T-helper 9 cell (primary cell): ENCODE measurements at regions not wholly inside any gene's neighbourhood (a gene's known extent, or its start where the extent isn't known, plus 50 kb on each side); places are given as distances from the start of the nearest gene placed in this dataset.

Source experiments
- DNase-seq: peaks from one replicate; pipeline ENCODE4 v3.0.0-alpha.2; 2020

DNA sequence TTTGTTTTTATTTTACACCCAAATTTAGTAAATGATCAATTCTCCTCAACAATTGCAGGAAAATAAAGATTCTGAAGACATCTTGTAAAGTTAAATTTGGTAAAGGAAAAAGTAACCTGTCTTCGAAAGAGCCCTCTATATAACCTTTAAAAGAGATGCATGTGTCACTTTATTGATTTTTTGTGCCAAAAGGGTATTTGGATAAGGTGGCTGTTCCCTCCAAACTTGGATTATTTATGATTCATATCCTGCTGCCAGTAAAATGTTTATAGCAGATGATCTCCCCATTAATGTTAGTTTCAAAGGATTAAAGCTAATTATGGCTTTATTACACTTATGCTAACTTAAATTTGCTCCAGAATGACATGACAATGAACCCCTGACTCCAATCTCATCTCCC is 98.8 kb downstream of the DUSP6 start:
- DNase-seq = no peak

- DNase-seq = no peak
Observed at GRCh38 chr12:89252284-89252683, 100.0 kb downstream of the DUSP6 start.

GRCh38 chr12:89251342-89252271 is 100.7 kb downstream of the DUSP6 start:
- DNase-seq = no peak

GRCh38 chr12:89250636-89251035 is 101.7 kb downstream of the DUSP6 start:
- DNase-seq = no peak

DNA sequence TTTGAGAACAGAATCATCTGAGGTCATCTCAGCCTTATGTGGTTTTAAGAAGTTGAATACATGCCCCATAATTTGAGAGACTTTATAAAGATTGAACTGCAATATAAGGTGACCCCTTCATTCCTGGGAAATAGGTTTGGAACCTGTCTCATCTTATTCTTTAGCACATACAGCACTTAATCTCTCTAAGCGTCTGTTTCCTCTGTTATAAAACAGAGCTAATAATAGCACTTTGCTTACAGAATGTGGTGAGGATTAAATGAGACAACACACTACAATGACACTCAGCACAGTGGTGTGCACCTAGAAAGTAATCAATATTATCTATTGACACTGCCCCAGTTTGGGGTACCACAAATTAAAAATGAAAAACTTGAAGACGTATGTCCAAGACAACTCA is 102.1 kb downstream of the DUSP6 start:
- DNase-seq = no peak

DNA sequence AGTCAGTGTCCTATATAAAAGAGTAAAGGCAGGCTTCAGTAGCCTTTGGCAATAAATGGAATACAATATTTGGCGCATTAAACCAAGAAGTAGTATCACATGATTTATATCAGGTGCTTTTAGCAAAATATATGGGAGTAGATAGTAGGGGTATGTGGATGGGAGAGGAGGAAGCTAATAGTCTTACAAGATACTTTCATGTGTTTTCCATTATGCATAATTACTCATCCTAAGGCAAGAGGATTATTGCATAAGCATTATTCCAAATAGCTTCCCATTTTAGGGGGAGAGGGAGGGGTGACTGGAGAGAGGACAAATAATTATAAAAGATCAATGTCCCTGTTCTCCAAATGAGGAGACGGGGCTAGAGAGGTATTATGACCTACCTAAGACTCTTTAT is 104.3 kb downstream of the DUSP6 start:
- no peak for DNase-seq

- DNase-seq = no peak
Observed at GRCh38 chr12:89247541-89247942, 104.8 kb downstream of the DUSP6 start.

DNA sequence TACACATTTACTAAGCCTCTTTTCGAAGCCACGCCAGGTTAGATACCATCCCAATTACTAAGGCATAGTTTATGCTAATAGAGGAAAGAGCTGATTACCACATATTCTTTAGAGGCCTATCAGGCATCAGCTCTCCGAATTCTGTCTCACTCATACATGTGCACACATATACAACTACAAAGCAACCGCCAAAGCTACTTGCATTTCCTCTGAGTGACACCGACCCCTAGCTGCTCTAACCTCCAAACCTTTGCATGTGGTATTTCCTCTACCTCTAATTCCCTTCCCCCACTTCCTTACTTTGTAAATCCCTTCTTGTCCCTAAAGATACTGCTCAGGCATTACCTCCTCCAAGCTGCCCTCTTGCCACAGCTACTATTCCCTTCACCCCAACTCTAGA is 107.2 kb downstream of the DUSP6 start:
- DNase-seq = peak; percentile 6

GRCh38 chr12:89244536-89244935 is 107.8 kb downstream of the DUSP6 start:
- no peak for DNase-seq

GRCh38 chr12:89243771-89244170 is 108.5 kb downstream of the DUSP6 start:
- no peak for DNase-seq

GRCh38 chr12:89239534-89239933 is 112.8 kb downstream of the DUSP6 start:
- no peak for DNase-seq

DNA sequence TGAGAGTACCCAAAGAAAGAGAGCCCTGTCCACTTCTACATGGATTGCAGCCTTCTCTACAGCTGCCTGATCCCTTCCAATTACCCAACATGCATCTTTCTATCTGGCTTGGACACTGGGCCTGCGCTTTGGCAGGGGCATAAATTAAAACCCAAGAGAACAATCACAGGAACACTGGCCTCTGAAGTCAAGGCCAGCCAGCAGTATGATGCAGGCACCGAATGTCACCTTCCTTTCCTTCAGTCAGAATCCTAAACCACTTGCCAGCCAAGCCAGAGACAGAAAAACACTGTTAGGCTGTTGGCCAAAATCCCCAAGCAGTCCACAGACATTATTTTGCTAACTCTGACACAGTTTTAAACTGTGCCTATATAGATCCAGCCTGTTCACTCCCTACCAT is 113.7 kb downstream of the DUSP6 start:
- no peak for DNase-seq

DNA sequence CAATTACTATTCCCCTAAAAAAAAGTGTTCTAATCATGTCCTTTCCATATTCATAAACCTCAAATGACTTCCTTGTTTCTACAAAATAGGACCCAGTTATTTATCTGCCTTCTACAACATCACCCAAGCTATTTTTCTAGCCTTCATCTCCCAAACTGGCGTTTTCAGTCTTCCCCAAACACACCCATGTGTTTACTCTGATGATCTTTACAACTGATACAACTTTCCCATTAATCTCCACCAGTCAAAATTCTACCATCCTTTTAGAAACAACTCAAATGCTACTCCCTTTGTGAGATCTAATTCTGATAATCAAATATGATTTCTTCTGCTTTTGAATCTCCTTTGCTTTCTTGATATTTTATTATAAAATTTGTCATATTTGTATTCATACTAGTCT is 114.5 kb downstream of the DUSP6 start:
- DNase-seq = no peak

- no peak for DNase-seq
Observed at GRCh38 chr12:89236748-89237383, 115.4 kb downstream of the DUSP6 start.

GRCh38 chr12:89236237-89236636 is 116.1 kb downstream of the DUSP6 start:
- no peak for DNase-seq

DNA sequence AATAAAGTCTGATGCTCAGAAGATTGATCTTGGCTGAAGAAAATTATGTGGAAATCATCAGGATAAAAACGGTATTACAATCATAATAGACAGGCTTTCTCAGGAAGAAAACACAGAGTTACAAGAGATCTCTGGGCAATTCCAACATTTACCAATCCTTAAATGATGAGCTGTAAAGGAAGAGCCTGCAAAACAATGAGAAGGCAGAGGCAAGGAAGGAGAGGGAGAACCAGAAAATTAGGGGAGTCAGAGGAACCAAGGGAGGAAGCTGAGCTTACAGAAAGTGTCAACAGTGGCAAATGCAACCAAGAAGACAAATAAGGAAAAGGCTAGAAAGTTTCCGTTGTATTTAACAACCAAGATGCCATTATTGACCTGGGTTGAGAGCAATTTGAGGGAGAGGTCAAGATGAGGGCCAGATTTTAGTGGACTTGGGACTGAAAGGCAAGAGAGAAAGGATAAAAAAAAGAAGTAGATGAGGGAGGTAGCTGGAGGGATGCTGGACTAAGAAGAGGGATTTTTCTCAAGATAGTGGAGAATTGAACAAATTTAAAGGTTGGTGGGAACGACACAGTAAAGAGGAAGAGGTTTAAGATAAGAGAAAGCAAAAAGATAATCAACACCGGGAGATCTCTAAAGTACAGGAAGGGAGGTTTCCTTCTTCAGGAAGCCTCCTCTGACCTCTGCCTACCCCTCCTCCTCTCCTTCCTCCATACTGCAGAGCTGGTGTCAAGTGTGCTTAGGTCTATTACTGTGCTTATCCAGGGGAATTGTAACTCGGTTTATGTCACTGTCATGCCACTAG is 116.9 kb downstream of the DUSP6 start:
- no peak for DNase-seq

DNA sequence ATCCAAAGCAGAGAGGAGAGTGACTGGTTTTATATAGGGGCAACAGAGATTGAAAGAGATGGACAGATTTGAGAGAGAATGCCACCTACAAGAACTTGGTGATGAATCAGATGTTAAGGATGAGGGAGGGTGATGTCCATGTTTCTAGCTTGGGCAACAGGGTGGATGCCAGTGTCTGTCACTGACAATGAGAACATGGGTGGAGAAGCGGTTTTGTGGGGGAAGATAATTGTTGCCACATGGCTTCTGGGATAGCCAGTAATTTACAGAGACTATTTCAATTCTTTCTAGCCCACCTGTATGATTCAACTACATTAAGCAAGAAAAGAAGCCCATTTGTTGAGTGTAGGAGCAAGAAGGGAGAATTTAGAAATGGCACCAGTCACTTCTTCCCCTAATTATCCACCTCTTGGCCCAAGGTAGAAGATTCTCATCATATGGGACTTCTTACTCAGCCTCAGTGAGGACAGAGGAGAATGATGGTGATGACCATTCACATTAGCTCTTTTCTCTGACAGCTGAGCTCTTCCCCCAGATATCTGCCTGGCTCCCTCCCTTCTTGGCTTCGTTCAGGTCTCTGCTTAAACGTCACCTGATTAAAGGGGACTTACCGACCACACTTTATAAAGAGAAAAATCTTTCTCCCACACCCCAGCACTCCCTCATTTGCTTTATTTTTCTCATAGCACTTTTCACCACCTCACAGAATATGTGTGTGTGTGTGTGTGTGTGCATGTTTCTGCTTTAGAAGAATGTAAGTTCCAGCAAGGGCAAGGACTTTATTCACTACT is 117.8 kb downstream of the DUSP6 start:
- DNase-seq = no peak

DNA sequence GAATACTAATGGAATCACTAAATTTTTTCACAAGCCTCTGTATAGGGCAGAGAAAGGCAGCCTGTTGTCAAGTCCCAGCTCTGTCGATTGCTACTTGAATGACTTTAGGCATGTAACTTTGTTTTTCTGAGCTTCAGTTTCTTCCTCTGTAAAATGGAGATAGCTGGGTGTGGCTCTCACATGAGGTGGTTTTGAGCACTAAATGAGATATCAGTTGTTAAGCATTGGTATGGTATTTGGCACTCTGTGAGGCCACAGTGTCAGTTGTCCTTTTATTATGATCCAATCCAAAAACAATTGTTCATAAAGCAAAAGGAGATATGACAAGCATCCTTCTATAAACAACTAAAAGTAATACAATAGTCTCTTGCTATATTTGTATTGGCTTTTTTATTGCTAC is 120.6 kb downstream of the DUSP6 start:
- DNase-seq = no peak

- DNase-seq = no peak
Observed at GRCh38 chr12:89230376-89231315, 121.7 kb downstream of the DUSP6 start.

DNA sequence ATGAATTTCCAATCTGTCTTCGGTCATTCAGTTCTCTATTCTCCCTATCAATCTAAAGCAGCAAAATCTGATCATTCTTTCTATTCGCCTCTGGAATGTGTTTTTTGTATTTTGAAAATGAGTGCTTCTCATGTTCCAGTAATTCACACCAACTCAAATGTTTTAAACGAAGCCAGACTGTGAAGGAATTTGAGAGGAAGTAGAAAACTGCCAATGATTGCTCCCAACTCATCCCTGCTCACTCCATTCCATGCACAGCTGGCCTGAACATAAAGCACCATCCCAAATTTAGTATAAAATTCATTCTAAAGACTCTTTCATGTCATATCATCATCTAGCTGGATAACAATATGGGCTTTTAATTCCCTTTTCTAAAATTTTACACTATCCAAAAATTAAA is 123.8 kb downstream of the DUSP6 start:
- no peak for DNase-seq

DNA sequence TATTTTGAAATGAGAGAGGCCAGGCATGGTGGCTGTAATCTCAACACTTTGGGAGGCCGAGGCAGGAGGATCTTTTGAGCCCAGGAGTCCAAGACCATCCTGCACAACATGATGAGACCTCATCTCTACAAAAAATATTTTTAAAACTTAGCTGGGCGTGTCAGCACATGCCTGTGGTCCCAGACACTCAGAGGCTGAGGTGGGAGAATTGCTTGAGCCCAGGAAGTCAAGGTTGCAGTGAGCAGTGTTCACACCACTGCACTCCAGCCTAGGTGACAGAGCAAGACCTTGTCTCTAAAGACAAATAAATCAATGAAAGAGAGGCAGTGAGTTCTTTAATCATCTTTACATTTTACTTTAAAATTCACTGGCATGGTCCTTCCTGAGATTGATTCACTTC is 124.5 kb downstream of the DUSP6 start:
- no peak for DNase-seq
